ENCODE measurements at regions not wholly inside any gene's neighbourhood (a gene's known extent, or its start where the extent isn't known, plus 50 kb on each side); places are given as distances from the start of the nearest gene placed in this dataset.

DNA sequence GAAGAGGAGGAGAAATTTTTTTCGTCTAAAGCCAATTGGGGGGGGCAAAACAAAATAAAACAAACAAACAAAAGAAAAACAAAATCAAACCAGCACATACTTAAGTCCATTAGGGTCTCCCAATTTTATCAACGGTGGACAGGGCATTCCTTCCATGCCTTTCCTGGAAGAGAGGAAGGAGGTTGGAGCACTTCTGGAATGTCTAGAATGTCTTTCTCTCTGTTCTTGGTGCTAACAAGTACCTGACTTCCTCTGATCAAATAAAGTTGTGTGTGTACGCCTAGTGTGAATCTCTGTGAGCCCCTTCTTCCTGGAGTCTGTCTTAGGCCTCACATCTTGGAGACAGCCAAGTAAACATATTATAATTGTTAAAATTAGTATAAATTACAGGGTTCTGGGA, 399.0 kb upstream of the LRRTM1 start:
- Mint-ChIP-seq H3K4me1 (ENCODE audit: low read depth) (no peaks in the 10 kb centered on the region), H3K27ac (no peak overlapping the region), H3K36me3 (ENCODE audit: low read depth) (no peaks in the 10 kb centered on the region), H3K4me3 (no peak overlapping the region), H3K27me3 (no peaks in the 10 kb centered on the region), H3K9me3 (peaks cover 11% of the 10 kb centered on the region)
- intact Hi-C loops (cut with micrococcal nuclease), result no loop called here
- DNase-seq (no peak), ATAC-seq (no peak)
- POLR2A ChIA-PET, result interaction anchor here (0.7 kb wide), 1 partner anchor 1653 kb away, joined by 3 read pairs; no protein-coding TSS in a partner anchor
- TF ChIP-seq, protein P1, sequence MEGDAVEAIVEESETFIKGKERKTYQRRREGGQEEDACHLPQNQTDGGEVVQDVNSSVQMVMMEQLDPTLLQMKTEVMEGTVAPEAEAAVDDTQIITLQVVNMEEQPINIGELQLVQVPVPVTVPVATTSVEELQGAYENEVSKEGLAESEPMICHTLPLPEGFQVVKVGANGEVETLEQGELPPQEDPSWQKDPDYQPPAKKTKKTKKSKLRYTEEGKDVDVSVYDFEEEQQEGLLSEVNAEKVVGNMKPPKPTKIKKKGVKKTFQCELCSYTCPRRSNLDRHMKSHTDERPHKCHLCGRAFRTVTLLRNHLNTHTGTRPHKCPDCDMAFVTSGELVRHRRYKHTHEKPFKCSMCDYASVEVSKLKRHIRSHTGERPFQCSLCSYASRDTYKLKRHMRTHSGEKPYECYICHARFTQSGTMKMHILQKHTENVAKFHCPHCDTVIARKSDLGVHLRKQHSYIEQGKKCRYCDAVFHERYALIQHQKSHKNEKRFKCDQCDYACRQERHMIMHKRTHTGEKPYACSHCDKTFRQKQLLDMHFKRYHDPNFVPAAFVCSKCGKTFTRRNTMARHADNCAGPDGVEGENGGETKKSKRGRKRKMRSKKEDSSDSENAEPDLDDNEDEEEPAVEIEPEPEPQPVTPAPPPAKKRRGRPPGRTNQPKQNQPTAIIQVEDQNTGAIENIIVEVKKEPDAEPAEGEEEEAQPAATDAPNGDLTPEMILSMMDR (IDR thresholded peaks at IDR 0.05), result no peak
- CTCF ChIA-PET, result no interaction called here

DNA sequence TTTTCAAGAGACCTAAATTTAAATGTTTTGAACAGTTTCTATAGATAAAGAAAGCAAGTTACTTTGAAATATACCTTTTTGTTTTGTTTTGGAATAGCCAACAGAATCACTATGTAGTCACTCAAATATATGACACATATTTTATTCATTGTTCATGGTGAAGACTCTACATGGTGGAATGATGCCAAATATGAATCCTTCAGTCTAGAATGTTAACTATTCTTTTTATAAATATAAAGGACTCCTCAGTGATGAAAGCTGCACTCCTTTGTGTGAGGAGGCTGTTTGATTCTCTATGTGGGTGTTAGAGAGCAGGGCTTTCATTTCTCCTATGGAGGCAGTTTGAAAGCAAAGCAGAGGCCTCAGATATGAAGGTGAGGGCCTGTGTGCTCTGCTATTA, 396.4 kb upstream of the LRRTM1 start:
- no peak overlapping the region for H3K4me3 Mint-ChIP-seq
- peaks cover 9% of the 10 kb centered on the region for H3K9me3 Mint-ChIP-seq
- TF ChIP-seq, protein P1 (IDR thresholded peaks at IDR 0.05), result no peak
- DNase-seq, result no peak
- no peak for ATAC-seq
- H3K4me1 Mint-ChIP-seq (ENCODE audit: low read depth), result no peaks in the 10 kb centered on the region
- POLR2A ChIA-PET, result no interaction called here
- no peaks in the 10 kb centered on the region for H3K36me3 Mint-ChIP-seq (ENCODE audit: low read depth)
- CTCF ChIA-PET, result no interaction called here
- H3K27ac Mint-ChIP-seq, result no peak overlapping the region
- intact Hi-C loops (cut with micrococcal nuclease), result no loop called here
- H3K27me3 Mint-ChIP-seq, result no peaks in the 10 kb centered on the region

Data from activated CD8-positive, alpha-beta T cell treated with anti-CD3 and anti-CD28 coated beads for 36 hours (primary cell).